ENCODE measurements at regions not wholly inside any gene's neighbourhood (a gene's known extent, or its start where the extent isn't known, plus 50 kb on each side); places are given as distances from the start of the nearest gene placed in this dataset.
"Not testable (repeated sequence)": the region's sequence is repeated elsewhere in the genome, so short reads cannot be mapped to it uniquely, and the experiment has no call there.

GRCh38 chr5:33153372-33153771 lies 287.4 kb upstream of the TARS1 start:
- no peak for DNase-seq (ENCODE audit: low spot score)

DNA sequence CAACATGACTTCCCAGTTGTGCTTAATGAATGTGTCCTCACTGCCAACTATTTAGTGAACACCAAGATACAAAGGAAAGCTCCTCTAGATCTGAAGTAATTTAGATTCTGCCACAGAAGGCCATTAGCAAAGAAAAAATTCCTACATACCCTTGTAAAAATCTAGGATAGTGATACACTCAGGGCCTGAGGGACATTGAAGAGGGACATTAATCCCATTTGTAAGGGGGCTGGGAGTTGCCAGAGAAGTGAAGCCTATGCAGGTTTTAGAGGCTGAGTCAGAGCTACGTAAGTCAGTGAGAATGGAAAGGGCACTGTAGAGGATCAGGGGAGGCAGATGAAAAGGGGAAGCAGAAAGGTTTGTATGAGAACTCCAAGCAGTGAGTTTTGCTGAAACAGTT lies 286.9 kb upstream of the TARS1 start:
- DNase-seq (ENCODE audit: low spot score) = no peak

- no peak for DNase-seq (ENCODE audit: low spot score)
Observed at GRCh38 chr5:33160871-33161270, 279.9 kb upstream of the TARS1 start.

GRCh38 chr5:33161421-33161820 lies 279.3 kb upstream of the TARS1 start:
- DNase-seq (ENCODE audit: low spot score) = no peak

DNA sequence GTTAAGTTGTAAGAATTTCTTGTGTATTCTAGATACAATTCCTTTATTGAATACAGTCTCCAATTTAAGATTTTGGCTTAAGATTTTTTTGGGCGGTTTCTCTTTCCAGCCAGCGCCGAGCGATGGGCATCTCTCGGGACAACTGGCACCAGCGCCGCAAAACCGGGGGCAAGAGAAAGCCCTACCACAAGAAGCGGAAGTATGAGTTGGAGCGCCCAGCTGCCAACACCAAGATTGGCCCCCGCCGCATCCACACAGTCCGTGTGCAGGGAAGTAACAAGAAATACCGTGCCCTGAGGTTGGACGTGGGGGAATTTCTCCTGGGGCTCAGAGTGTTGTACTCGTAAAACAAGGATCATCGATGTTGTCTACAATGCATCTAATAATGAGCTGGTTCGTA lies 278.7 kb upstream of the TARS1 start:
- DNase-seq (ENCODE audit: low spot score) = no peak

DNA sequence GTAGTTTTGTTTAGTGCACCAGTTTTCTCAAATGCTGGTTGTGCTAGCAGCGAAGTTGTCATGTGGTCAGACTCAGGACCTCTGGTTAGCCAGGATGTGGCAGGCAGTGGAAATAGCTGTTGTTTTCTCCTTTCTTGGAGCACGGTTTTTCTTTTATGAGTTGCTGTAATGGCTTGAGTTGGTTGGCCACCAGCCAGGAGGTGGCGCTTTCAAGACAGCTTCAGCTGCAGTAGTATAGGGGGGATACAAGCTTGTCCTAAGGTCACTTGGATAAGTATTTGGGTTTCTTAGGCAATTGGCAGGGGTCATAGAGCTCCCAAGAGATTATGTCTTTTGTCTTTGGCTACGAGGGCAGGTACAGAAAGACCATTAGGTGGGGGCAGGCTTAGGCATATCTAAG lies 274.2 kb upstream of the TARS1 start:
- DNase-seq (ENCODE audit: low spot score) = no peak

DNA sequence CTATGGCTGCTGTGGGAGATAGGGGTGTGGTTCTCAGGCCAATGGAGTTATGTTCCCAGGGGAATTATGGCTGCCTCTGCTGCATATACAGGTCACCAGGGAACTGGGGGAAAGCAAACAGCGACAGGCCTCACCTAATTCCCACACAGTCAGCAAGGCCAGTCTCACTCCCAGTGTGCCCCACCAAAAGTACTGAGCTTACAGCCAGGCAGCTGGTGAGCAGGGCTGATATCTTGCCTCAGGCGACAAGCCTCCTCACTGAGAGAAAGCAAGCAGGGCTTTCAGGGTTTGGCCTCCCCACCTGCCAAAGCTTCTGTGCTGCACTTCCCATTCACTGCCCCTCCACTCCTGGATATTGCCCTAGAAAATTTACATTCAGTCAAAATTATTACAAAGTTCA lies 273.8 kb upstream of the TARS1 start:
- DNase-seq (ENCODE audit: low spot score) = no peak

DNA sequence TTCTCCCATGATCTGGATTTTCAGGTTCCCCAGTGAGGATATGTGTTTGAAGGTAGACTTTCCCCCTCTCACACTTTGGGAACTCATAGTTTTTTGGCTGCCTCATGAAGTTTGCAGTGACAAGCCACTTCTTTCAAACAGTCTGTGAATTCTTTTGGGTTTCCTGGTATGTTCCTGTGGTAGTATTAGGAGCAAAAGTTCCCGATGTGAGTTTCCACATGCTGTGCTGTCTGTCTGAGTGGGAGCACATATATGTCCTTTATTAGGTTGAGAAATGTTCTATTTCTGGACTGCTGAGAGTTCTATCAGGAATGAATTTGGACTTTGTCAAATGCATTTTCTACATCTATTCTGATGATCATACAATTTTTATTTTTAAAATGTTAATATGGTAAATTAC lies 273.2 kb upstream of the TARS1 start:
- DNase-seq (ENCODE audit: low spot score) = no peak

DNA sequence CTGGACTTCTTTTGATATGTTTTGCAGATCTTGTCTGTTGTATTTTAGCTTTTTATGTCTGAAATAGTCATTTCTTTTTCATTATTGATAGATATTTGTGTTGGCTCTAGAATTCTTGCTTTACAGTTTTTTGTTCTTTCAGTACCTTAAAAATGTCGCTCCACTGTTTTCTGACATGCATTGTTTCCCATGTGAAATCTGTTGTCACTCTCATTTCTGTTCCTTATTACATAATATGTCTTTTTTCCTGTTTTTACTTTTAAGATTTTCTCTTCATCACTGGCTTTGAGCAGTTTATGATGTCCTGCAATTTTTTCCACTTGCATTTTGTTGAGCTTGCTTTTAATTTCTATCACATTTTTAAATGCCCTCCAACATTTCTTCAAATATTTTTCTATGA lies 270.4 kb upstream of the TARS1 start:
- DNase-seq (ENCODE audit: low spot score) = no peak

DNA sequence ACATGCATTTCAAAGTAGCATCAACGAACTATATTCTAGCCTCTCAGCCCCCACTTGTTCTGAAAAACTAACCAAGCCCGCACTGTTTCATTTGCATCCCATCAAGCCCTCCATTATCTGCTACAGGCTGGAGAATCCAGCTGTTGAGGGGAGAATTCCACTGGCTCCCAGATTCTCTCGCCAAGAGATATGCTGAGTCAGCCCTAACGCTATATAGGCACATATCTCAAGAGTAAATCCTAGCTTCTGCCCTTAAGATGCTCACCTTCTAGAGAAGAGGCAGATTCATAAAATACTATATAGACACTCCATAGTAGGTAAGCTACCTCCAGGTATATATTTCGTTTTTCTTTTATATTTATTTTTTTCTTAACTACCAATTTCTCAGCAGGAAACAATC lies 266.4 kb upstream of the TARS1 start:
- no peak for DNase-seq (ENCODE audit: low spot score)

GRCh38 chr5:33179301-33179700 lies 261.5 kb upstream of the TARS1 start:
- no peak for DNase-seq (ENCODE audit: low spot score)

GRCh38 chr5:33180900-33181299 lies 259.9 kb upstream of the TARS1 start:
- peak; percentile 22 for DNase-seq (ENCODE audit: low spot score)

- no peak for DNase-seq (ENCODE audit: low spot score)
Observed at GRCh38 chr5:33182986-33183385, 257.8 kb upstream of the TARS1 start.

DNA sequence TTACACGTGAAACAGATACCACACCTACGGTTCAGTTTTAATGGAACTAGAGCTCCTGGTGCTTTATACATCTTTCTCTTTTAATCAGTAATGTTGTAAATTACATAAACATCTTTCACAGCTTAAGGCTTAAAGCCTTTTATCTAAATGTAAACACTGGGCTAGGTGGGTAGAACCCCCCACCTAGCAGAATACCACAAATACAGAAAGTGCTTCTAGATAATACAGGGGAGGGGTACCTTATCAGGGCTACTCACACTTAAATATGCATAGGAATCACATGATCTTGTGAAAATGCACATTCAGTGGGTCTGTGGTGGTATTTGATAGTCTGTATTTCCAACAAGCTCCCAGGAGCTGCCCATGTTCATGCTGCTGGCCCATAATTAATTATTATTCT lies 256.4 kb upstream of the TARS1 start:
- no peak for DNase-seq (ENCODE audit: low spot score)

DNA sequence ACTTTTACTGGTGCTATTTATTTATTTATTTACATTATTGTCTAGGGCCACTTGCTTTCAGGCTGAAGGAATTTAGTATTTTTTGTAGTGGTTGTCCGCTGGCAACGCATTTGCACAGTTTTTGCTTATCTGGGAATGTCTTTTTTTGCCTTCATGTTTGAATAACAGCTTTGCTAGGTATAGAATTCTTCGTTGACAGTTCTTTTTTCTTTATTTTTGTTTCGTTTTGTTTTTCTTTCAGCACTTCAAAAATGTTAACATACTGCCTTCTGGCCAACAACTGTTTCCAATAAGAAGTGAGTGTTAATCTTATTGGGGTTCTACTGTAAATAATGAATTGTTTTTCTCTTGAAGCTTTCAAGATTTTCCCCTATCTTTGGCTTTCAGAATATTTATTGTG lies 252.7 kb upstream of the TARS1 start:
- no peak for DNase-seq (ENCODE audit: low spot score)

GRCh38 chr5:33194914-33195313 lies 245.9 kb upstream of the TARS1 start:
- DNase-seq (ENCODE audit: low spot score) = no peak

DNA sequence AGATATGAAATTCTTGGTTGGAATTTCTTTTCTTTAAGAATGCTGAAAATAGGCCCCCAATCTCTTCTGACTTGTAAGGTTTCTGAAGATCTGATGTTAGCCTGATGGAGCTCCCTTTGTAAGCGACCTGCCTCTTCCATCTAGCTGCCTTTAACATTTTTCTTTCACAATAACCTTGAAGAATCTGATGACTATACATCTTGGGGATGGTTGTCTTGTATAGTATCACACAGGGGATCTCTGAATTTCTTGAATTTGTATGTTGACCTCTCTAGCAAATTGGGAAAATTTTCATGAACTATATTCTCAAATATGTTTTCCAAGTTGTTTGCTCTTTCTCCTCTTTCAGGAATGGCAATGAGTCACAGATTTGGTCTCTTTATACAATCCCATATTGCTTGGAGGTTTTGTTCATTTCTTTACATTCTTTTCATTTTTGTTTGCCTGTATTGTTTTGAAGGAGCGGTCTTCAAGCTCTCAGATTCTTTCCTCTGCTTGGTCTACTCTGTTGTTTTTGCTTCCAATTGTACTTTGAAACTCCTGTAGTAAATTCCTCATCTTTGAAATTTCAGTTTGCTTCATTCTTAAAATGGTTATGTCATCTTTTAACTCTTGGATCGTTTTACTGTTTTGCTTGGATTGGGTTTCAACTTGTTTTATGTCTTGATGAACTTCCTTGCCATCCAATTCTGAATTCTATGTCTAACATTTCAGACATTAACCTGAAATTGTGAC lies 245.2 kb upstream of the TARS1 start:
- peak; percentile 2 for DNase-seq (ENCODE audit: low spot score)

DNA sequence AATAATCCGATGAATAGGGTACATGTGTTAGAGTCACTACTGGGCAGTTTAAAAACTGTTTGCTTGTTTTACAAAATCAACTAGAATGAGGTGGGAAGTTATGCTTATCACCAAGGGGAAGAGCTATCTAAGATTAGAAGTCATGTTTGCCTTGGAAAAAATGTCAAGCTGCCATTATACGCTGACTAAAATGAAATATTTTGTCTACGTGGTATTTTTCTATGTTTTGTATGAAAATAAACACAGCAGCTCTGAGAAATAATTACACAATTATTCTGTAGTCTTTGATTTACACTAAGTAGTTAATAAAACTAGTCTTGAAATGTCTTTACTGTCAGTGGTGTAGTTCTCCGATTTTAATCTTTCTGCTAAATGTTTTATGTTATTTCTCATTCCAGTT lies 241.9 kb upstream of the TARS1 start:
- DNase-seq (ENCODE audit: low spot score) = no peak

DNA sequence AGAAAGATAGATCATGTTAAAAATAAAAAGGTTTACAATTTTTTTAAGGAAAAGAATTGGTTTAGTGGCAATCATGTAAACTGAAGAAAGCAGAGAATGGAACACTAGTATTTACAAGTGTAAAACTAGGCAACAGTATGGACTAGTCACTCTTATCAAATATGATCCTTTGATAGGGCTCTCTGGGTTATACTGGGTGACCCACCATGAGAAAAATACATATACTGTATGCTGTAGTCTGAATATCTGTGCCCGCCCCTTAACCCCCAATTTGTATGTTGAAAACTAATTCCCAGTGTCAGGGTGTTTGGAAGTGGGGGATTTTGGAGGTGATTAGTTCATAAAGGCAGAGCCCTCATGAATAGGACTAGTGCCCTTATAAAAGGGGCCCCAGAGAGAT lies 236.8 kb upstream of the TARS1 start:
- no peak for DNase-seq (ENCODE audit: low spot score)

GRCh38 chr5:33205079-33205478 lies 235.7 kb upstream of the TARS1 start:
- DNase-seq (ENCODE audit: low spot score) = no peak

DNA sequence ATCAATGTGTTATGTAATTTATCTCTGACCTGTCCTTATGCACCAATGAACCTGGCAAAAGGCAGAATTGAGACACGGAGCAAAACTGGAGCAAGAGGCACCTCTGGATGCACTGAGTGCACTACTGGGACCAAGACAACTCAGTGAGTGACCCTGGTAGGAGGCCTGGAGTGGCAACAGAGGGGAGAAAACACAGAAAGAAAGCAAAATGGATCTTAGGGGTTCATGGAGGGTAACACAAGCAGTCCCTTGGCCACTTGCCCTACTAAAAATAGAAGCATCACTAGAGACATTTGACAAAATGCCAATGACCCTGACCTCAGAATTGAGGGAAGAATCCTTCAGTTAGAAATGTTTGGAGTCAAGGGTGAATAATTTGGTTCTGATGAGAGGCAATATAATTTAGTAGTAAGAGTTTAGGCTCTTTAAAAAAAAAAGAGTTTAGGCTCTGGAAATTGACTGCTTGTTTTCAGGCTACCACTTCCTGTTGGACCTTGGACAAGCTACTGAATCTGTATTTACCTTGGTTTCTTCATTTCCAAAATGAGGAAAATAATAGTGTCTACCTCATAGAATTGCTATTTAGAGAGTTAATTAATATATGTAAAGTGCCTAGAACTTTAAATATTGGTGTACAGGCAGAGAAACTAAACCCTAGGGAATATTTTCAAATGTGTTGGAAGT lies 234.9 kb upstream of the TARS1 start:
- DNase-seq (ENCODE audit: low spot score) = no peak

DNA sequence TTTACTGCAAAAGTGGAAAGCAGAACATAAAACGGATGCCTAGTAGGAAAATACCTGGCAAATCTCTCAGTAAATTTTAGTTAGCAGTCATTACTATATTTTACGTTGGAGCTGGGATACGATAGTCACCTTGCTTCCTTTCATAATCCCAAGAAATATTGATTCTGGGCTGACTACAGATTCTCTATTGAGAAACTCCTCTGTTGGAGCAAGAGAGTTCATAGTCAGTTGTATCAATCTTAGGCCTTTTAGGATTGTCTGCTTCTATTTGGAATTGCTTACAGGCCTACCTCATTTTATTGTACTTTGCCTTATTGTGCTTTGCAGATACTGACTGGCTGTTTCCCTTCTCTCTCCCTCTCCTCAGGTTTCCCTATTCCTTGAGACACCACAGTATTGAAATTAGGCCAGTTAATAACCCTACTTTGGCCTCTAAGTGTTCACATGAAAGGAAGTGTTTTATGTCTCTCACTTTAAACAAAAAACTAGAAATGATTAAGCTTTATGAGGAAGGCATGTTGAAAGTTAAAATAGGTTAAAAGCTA lies 233.7 kb upstream of the TARS1 start:
- DNase-seq (ENCODE audit: low spot score) = no peak

DNA sequence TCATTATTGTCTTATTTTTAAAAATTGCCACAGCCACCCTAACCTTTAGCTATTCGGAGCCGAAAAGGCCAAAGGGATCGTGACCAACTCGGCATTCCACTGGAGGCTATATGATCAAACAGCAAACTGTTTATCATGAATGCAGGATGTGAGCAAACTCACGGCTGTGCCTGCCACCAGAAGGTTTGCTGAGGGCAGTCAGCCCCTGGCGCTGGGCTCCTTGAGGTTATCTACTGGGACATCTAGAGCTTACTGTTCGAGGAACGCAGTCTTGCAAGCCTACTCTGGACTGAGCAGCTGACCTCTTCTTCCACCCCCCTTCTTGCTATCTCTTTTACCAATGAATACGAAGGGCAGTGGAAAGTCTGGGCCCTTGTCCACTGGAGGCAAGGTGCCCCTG lies 231.5 kb upstream of the TARS1 start:
- DNase-seq (ENCODE audit: low spot score) = no peak

DNA sequence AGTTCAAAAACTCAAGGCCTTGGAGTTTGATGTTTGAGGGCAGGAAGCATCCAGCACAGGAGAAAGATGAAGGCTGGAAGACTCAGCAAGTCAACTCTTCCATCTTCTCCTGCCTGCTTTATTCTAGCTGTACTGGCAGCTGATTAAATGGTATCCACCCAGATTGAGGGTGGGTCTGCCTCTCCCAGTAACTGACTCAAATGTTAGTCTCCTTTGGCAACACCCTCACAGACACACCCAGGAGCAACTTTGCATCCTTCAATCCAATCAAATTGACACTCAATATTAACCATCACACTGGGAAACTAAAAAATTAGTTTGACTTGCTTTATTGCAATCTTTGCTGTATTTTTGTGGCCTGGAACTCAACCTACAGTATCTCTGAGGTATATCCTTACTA lies 230.5 kb upstream of the TARS1 start:
- not testable (repeated sequence) for DNase-seq (ENCODE audit: low spot score)

Measured in AG08396 (cell line).